HepG2 (cell line): ENCODE measurements at regions not wholly inside any gene's neighbourhood (a gene's known extent, or its start where the extent isn't known, plus 50 kb on each side); places are given as distances from the start of the nearest gene placed in this dataset.
"Not testable (repeated sequence)": the region's sequence is repeated elsewhere in the genome, so short reads cannot be mapped to it uniquely, and the experiment has no call there.

Experiments used
- ATAC-seq: fragments of 200-7000 bp; cut with Tn5 transposase; 3 replicates; pipeline ENCODE4 v1.9.1; 2020; ENCODE audit warnings: mild to moderate bottlenecking, moderate library complexity
- BruUV-seq: library from RNA; stranded (reverse); fragments of 400-500 nt; replicated peaks from 2 replicates; lab custom pipeline; 2021; lab: Mats Ljungman, UMichigan
- CTCF ChIA-PET: fragments of 300-600 bp; formaldehyde crosslinking; extraction: SDS; loops from one replicate; lab custom pipeline; 2021; ENCODE audit warnings: low total read pairs, inconsistent platforms, low intra/inter-chr PET ratio; lab: Yijun Ruan, JAX
- POLR2A ChIA-PET: fragments of 350-600 bp; sonication (Branson Sonifier 250); formaldehyde crosslinking; loops from one replicate; lab custom pipeline; 2020; ENCODE audit warnings: antibody characterized with exemption, inconsistent platforms; lab: Yijun Ruan, JAX
- DNase-seq: peaks from one replicate; pipeline ENCODE4 v3.0.0-alpha.2; 2015; ENCODE audit warnings: low spot score
- FAIRE-seq: peaks from 3 replicates; lab custom pipeline; 2011; peaks lifted over from hg19 to GRCh38; lab: Jason Lieb, UNC
- H2AFZ ChIP-seq: one replicate; pipeline ENCODE4 v1.6.1; 2011; ENCODE audit warnings: low read length, inconsistent platforms
- H3K27ac ChIP-seq: fragments of 300-600 bp; 3 replicates; pipeline ENCODE4 v1.8.0; 2011; ENCODE audit warnings: mixed run types, mild to moderate bottlenecking, mixed read lengths, low read length, inconsistent platforms; ENCODE audit not compliant: insufficient read depth; ENCODE audit errors: extremely low read length
- H3K27me3 ChIP-seq, 2 experiments: fragments of 200-600 bp in 1 of 2; 2 replicates in 1 of 2; 3 replicates in 1 of 2; pipeline versions ENCODE4 v1.6.0 to v1.8.0; 2011; ENCODE audit warnings: low read length in 2 of 2, mild to moderate bottlenecking in 2 of 2, moderate library complexity in 2 of 2, inconsistent platforms in 1 of 2; ENCODE audit not compliant: insufficient read depth in 2 of 2, control insufficient read depth in 1 of 2
- H3K36me3 ChIP-seq, 2 experiments: fragments of 200-600 bp in 1 of 2; replicated peaks in 1 of 2; 2 replicates in 1 of 2; 3 replicates in 1 of 2; pipeline versions ENCODE4 v1.5.1 to v1.8.0; 2011; ENCODE audit warnings: low read length in 2 of 2, inconsistent platforms in 1 of 2; ENCODE audit not compliant: insufficient read depth in 2 of 2, control insufficient read depth in 1 of 2
- H3K4me1 ChIP-seq: 2 replicates; pipeline ENCODE4 v1.5.1; 2012; ENCODE audit warnings: low read length, inconsistent platforms; ENCODE audit not compliant: insufficient read depth
- H3K4me2 ChIP-seq: 2 replicates; pipeline ENCODE4 v1.6.0; 2011; ENCODE audit warnings: low read depth, low read length, inconsistent platforms
- H3K4me3 ChIP-seq, 3 experiments: fragments of 200-600 bp in 1 of 3; sonication (generic), shearing (Covaris generic) in 1 of 3; replicated peaks in 1 of 3; 2 replicates each; pipeline ENCODE4 v1.5.1; 2011 to 2016; ENCODE audit warnings: low read length in 3 of 3, inconsistent platforms in 2 of 3, low read depth in 2 of 3, mild to moderate bottlenecking in 2 of 3, control low read depth in 1 of 3, mixed read lengths in 1 of 3; ENCODE audit not compliant: insufficient read depth in 1 of 3
- H3K79me2 ChIP-seq: one replicate; pipeline ENCODE4 v1.6.1; 2011; ENCODE audit warnings: low read length, inconsistent platforms; ENCODE audit not compliant: insufficient read depth
- H3K9ac ChIP-seq: 2 replicates; pipeline ENCODE4 v1.6.0; 2011; ENCODE audit warnings: mild to moderate bottlenecking, low read depth, low read length, inconsistent platforms; ENCODE audit not compliant: insufficient read depth
- H3K9me3 ChIP-seq: 2 replicates; pipeline ENCODE4 v1.5.1; 2012; ENCODE audit warnings: mild to moderate bottlenecking, low read length
- H4K20me1 ChIP-seq: 2 replicates; pipeline ENCODE4 v1.6.0; 2011; ENCODE audit warnings: inconsistent platforms, mild to moderate bottlenecking, low read length, moderate library complexity; ENCODE audit not compliant: insufficient read depth
- ATF7 ChIP-seq, 2 experiments: fragments of 450-650 bp in 1 of 2; sonication (generic) in 1 of 2; formaldehyde crosslinking in 1 of 2; IDR thresholded peaks; 2 replicates each; pipeline versions ENCODE4 v1.4.0 to v1.6.1; 2016 to 2020; ENCODE audit warnings: antibody characterized with exemption in 1 of 2, mild to moderate bottlenecking in 1 of 2, missing genetic modification reagents in 1 of 2
- CREB1 ChIP-seq, 2 experiments: fragments of 450-650 bp in 1 of 2; IDR thresholded peaks; 2 replicates each; pipeline ENCODE4 v1.6.1; 2016 to 2017; ENCODE audit warnings: control low read depth in 1 of 2, mild to moderate bottlenecking in 1 of 2, missing compliant biosample characterization in 1 of 2, missing genetic modification characterization in 1 of 2
- MLLT10 ChIP-seq: sonication (generic); formaldehyde crosslinking; IDR thresholded peaks from 2 replicates; pipeline ENCODE4 v1.4.0; 2020; ENCODE audit warnings: missing genetic modification reagents
- RELA ChIP-seq: sonication (generic); formaldehyde crosslinking; IDR thresholded peaks from 2 replicates; pipeline ENCODE4 v1.4.0; 2020; ENCODE audit warnings: missing genetic modification reagents
- WGBS: methylation state at CpG from one replicate; pipeline ENCODE4 v1.1.6; 2017; ENCODE audit warnings: low lambda C conversion rate; 5-methylcytosine and 5-hydroxymethylcytosine counted together
- in situ Hi-C: cut with HindIII; loops from 2 replicates; pipeline ENCODE4 v1.10.0; 2017; ENCODE audit warnings: low pct_unique_long_range_greater_than_20kb; ENCODE audit not compliant: extremely low pct_ligation_motif_present
- intact Hi-C: fragments of 100-400 bp; cut with micrococcal nuclease; formaldehyde crosslinking; loops from one replicate; pipeline ENCODE4 v1.10.0; 2022; ENCODE audit not compliant: unreplicated experiment
- TF ChIP-seq, protein P1 (sequence below): fragments of 450-650 bp; IDR thresholded peaks from 2 replicates; pipeline ENCODE4 v1.6.1; 2016

DNA sequence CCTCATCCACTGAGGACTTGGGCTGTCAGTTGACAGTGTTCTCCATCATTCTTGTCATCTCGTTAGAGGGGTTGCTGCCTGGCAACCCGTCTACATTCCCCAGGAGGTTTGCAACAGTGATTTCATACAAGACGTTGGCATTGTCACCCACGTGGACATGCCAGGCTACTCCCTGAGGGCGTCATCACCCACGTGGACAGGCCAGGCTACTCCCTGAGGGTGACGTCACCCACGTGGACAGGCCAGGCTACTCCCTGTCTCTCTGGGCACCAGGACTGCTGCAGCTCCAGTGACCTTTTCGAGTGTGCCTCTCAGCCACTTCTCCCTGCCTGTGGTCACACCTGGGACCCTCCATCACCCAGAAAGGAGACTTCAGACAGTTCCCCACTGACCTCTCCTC lies 212.1 kb upstream of the NUPR2 start:
- 0% methylated on average over 1 of the region's 9 CpGs for WGBS
- H3K27me3 ChIP-seq; DNase-seq; H3K9ac ChIP-seq; H3K79me2 ChIP-seq; BruUV-seq; H3K4me2 ChIP-seq; H3K27ac ChIP-seq; H3K36me3 ChIP-seq; in situ Hi-C loops; H2AFZ ChIP-seq; CTCF ChIA-PET; H3K4me3 ChIP-seq; FAIRE-seq; H3K4me1 ChIP-seq; POLR2A ChIA-PET; H4K20me1 ChIP-seq; H3K9me3 ChIP-seq; ATAC-seq; TF ChIP-seq ATF7, CREB1 (CRISPR knock-in tag; IDR thresholded peaks at IDR 0.05): not testable (repeated sequence)
- TF ChIP-seq ATF7 (IDR thresholded peaks at IDR 0.05) (peak; percentile 92), CREB1 (IDR thresholded peaks at IDR 0.05) (peak; percentile 92)
- TF ChIP-seq, protein P1, sequence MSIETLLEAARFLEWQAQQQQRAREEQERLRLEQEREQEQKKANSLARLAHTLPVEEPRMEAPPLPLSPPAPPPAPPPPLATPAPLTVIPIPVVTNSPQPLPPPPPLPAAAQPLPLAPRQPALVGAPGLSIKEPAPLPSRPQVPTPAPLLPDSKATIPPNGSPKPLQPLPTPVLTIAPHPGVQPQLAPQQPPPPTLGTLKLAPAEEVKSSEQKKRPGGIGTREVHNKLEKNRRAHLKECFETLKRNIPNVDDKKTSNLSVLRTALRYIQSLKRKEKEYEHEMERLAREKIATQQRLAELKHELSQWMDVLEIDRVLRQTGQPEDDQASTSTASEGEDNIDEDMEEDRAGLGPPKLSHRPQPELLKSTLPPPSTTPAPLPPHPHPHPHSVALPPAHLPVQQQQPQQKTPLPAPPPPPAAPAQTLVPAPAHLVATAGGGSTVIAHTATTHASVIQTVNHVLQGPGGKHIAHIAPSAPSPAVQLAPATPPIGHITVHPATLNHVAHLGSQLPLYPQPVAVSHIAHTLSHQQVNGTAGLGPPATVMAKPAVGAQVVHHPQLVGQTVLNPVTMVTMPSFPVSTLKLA = peak; percentile 96
- intact Hi-C loops = loop anchor here (5.0 kb wide), 1 partner anchor 1154 kb away; no protein-coding TSS in a partner anchor

DNA sequence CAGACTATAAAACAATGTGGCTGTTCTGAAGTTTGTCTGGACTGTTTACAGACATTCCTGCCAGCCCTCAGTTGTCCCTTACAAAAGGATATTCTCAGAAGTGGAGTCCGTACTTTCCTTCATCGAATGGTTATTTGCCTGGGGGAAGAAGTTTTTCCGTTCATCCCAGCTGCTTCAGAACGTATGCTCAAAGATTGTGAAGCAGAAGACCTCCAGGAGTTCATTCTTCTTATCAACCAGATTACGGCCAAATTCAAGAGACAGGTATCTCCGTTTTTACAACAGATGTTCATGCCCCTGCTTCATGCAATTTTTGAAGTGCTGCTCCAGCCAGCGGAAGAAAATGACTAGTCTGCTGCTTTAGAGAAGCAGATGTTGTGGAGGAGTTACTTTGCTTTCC lies 174.3 kb upstream of the NUPR2 start:
- FAIRE-seq (no peak), DNase-seq (no peak), ATAC-seq (no peak)
- peaks cover 14% of the 10 kb centered on the region for H3K9me3 ChIP-seq
- no peak overlapping the region for H3K4me2 ChIP-seq
- no peaks in the 10 kb centered on the region for H4K20me1 ChIP-seq
- H3K4me1 ChIP-seq = no peaks in the 10 kb centered on the region
- no peak for TF ChIP-seq RELA (CRISPR knock-in tag)
- no peak for TF ChIP-seq MLLT10 (CRISPR knock-in tag)
- H3K79me2 ChIP-seq = no peaks in the 10 kb centered on the region
- ChIA-PET POLR2A (no interaction called here), CTCF (no interaction called here)
- no TSS peak for BruUV-seq
- no peaks in the 10 kb centered on the region for H3K27me3 ChIP-seq
- no peak overlapping the region for H3K9ac ChIP-seq
- no peak overlapping the region for H2AFZ ChIP-seq
- H3K36me3 ChIP-seq = no peaks in the 10 kb centered on the region
- 1% methylated on average over 7 of the region's 7 CpGs for WGBS
- no peak overlapping the region for H3K27ac ChIP-seq
- no peak overlapping the region for H3K4me3 ChIP-seq
- in situ Hi-C loops (no loop called here), intact Hi-C loops (no loop called here)
